AG04449 (cell line): ENCODE measurements at regions not wholly inside any gene's neighbourhood (a gene's known extent, or its start where the extent isn't known, plus 50 kb on each side); places are given as distances from the start of the nearest gene placed in this dataset.

Experiments used
- CTCF ChIA-PET: fragments of 350-600 bp; formaldehyde crosslinking; extraction: SDS; loops from one replicate; lab custom pipeline; 2021; ENCODE audit warnings: antibody characterized with exemption; lab: Yijun Ruan, JAX
- POLR2A ChIA-PET: fragments of 400-600, 350-600 bp; formaldehyde crosslinking; extraction: SDS; loops from one replicate; lab custom pipeline; 2020; ENCODE audit warnings: antibody characterized with exemption, inconsistent platforms; lab: Yijun Ruan, JAX
- DNase-seq: peaks from one replicate; pipeline ENCODE4 v3.0.0-alpha.2; 2010; ENCODE audit warnings: low read depth, low spot score
- H3K4me3 ChIP-seq: 2 replicates; pipeline ENCODE4 v1.5.1; 2011; ENCODE audit warnings: low read depth, mild to moderate bottlenecking, control low read depth, low read length
- TF ChIP-seq, protein P1 (sequence below): IDR thresholded peaks from one replicate; pipeline ENCODE4 v1.5.1; 2011; ENCODE audit warnings: mild to moderate bottlenecking, moderate library complexity, low read length, control low read depth, inconsistent platforms; ENCODE audit not compliant: insufficient read depth; ENCODE audit errors: missing control alignments

DNA sequence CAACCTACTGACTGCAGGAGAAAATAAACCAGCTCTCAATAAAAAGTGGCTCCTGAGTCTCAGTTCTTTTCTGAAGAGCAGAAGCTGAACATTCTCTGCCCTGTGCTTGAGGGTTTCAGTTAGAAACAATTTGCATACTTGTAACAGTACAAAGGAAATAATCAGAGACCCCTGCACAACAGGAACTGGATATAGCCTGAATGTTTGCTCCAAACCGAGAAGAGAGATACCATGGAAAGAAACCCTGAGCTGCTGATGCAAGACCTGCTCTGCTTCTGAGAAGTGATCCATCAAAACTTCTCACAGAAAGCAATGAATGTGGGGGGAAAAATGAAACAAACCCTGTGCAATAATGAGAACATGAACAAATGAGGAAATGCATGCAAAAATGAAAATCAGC is 592.9 kb downstream of the SEMA5A start:
- H3K4me3 ChIP-seq, result no peak overlapping the region
- ChIA-PET POLR2A (no interaction called here), CTCF (interaction anchor here (0.6 to 1.4 kb wide), 2 partner anchors 45 to 109 kb away, joined by 3 read pairs; no protein-coding TSS in a partner anchor)
- no peak for DNase-seq
- TF ChIP-seq, protein P1, sequence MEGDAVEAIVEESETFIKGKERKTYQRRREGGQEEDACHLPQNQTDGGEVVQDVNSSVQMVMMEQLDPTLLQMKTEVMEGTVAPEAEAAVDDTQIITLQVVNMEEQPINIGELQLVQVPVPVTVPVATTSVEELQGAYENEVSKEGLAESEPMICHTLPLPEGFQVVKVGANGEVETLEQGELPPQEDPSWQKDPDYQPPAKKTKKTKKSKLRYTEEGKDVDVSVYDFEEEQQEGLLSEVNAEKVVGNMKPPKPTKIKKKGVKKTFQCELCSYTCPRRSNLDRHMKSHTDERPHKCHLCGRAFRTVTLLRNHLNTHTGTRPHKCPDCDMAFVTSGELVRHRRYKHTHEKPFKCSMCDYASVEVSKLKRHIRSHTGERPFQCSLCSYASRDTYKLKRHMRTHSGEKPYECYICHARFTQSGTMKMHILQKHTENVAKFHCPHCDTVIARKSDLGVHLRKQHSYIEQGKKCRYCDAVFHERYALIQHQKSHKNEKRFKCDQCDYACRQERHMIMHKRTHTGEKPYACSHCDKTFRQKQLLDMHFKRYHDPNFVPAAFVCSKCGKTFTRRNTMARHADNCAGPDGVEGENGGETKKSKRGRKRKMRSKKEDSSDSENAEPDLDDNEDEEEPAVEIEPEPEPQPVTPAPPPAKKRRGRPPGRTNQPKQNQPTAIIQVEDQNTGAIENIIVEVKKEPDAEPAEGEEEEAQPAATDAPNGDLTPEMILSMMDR, result no peak

GRCh38 chr5:8953911-8954438 is 591.9 kb downstream of the SEMA5A start:
- TF ChIP-seq, protein P1, result no peak
- ChIA-PET CTCF (no interaction called here), POLR2A (no interaction called here)
- no peak for DNase-seq
- H3K4me3 ChIP-seq, result no peak overlapping the region

DNA sequence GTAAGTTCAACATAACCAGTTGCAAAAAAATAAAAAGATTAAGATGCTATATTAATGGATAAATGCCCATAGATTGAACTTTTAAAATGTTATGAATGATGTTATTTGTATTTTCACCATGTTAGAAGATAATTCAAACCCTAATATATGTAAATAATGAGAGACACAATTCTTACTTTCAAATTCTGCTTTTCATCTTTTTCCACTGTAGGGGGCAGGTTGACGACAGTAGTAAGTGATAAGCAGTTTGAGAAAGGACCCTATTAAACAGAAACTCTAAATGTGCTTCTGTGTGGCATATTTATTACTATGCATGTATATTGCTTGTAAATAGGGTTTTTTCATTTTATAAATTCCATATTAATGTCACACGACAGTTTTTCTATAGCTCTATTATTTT is 591.1 kb downstream of the SEMA5A start:
- TF ChIP-seq, protein P1, result no peak
- CTCF ChIA-PET, result interaction anchor here (1.0 kb wide), 1 partner anchor 12 kb away, joined by 3 read pairs; no protein-coding TSS in a partner anchor
- no peak overlapping the region for H3K4me3 ChIP-seq
- POLR2A ChIA-PET, result no interaction called here
- no peak for DNase-seq

- ChIA-PET CTCF (no interaction called here), POLR2A (no interaction called here)
- H3K4me3 ChIP-seq, result no peak overlapping the region
- DNase-seq, result no peak
- TF ChIP-seq, protein P1, result no peak
Observed at GRCh38 chr5:8956659-8957058, 589.2 kb downstream of the SEMA5A start.

GRCh38 chr5:8958602-8959001 is 587.3 kb downstream of the SEMA5A start:
- H3K4me3 ChIP-seq, result no peak overlapping the region
- POLR2A ChIA-PET, result no interaction called here
- no peak for DNase-seq
- TF ChIP-seq, protein P1, result no peak
- CTCF ChIA-PET, result no interaction called here

- no peak for DNase-seq
- POLR2A ChIA-PET, result no interaction called here
- CTCF ChIA-PET, result no interaction called here
- H3K4me3 ChIP-seq, result no peak overlapping the region
- TF ChIP-seq, protein P1, result no peak
Observed at GRCh38 chr5:8961219-8961618, 584.7 kb downstream of the SEMA5A start.
